ENCODE measurements at regions not wholly inside any gene's neighbourhood (a gene's known extent, or its start where the extent isn't known, plus 50 kb on each side); places are given as distances from the start of the nearest gene placed in this dataset.

GRCh38 chr7:20005081-20005480 is 212.1 kb downstream of the MACC1 start:
- no peak overlapping the region for H2AFZ ChIP-seq (ENCODE audit: low read depth, low read length)
- H3K36me3 Mint-ChIP-seq (ENCODE audit: low read depth, unreplicated experiment) = no peaks in the 10 kb centered on the region
- no peak overlapping the region for H3K4me2 ChIP-seq (ENCODE audit: low read length)
- H3K4me1 Mint-ChIP-seq (ENCODE audit: low read depth, unreplicated experiment) = no peaks in the 10 kb centered on the region
- H3K9ac ChIP-seq (ENCODE audit: low read length) = no peak overlapping the region
- H3K27ac ChIP-seq (ENCODE audit: low read depth, low read length) = no peak overlapping the region
- no peaks in the 10 kb centered on the region for H3K27me3 Mint-ChIP-seq (ENCODE audit: low read depth, unreplicated experiment)
- FAIRE-seq (no peak), DNase-seq (ENCODE audit: low read depth) (no peak)
- no peaks in the 10 kb centered on the region for H3K27me3 ChIP-seq (ENCODE audit: insufficient read depth, low read length)
- H3K27ac Mint-ChIP-seq (ENCODE audit: unreplicated experiment) = no peak overlapping the region
- H4K20me1 ChIP-seq (ENCODE audit: insufficient read depth, low read length) = no peaks in the 10 kb centered on the region
- H3K9me3 ChIP-seq (ENCODE audit: insufficient read depth, low read depth, low read length) = no peaks in the 10 kb centered on the region
- no peaks in the 10 kb centered on the region for H3K36me3 ChIP-seq (ENCODE audit: insufficient read depth, low read length)
- H3K4me3 ChIP-seq (ENCODE audit: insufficient read depth, low read depth, low read length) = no peak overlapping the region
- H3K4me1 ChIP-seq (ENCODE audit: insufficient read depth, low read length) = no peaks in the 10 kb centered on the region
- H3K9me3 Mint-ChIP-seq (ENCODE audit: unreplicated experiment) = no peaks in the 10 kb centered on the region
- H3K79me2 ChIP-seq (ENCODE audit: insufficient read depth, low read length) = no peaks in the 10 kb centered on the region
- no peak overlapping the region for H3K4me3 Mint-ChIP-seq (ENCODE audit: unreplicated experiment)
- TF ChIP-seq, protein P1, sequence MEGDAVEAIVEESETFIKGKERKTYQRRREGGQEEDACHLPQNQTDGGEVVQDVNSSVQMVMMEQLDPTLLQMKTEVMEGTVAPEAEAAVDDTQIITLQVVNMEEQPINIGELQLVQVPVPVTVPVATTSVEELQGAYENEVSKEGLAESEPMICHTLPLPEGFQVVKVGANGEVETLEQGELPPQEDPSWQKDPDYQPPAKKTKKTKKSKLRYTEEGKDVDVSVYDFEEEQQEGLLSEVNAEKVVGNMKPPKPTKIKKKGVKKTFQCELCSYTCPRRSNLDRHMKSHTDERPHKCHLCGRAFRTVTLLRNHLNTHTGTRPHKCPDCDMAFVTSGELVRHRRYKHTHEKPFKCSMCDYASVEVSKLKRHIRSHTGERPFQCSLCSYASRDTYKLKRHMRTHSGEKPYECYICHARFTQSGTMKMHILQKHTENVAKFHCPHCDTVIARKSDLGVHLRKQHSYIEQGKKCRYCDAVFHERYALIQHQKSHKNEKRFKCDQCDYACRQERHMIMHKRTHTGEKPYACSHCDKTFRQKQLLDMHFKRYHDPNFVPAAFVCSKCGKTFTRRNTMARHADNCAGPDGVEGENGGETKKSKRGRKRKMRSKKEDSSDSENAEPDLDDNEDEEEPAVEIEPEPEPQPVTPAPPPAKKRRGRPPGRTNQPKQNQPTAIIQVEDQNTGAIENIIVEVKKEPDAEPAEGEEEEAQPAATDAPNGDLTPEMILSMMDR (IDR thresholded peaks at IDR 0.05; ENCODE audit: insufficient read depth, low read depth, low read length) = no peak
- TF ChIP-seq EZH2 (IDR thresholded peaks at IDR 0.05; ENCODE audit: insufficient read depth, low read length) = no peak

DNA sequence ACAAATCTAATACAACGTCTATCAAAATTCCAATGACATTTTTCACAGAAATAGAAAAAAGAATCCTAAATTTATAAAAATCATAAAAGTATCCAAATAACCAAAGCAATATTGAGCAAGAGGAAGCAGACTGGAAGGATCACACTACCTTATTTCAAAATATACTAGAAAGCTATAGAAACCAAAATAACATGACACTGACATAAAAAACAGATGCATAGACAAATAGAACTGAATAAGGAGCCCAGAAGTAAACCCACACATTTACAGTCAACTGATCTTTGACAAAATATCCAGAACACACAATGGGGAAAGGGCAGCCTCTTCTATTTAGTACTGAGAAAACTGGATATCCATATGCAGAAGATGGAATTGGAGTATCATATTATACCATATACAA is 217.5 kb downstream of the MACC1 start:
- no peaks in the 10 kb centered on the region for H3K9me3 Mint-ChIP-seq (ENCODE audit: unreplicated experiment)
- no peaks in the 10 kb centered on the region for H3K27me3 ChIP-seq (ENCODE audit: insufficient read depth, low read length)
- H3K27ac Mint-ChIP-seq (ENCODE audit: unreplicated experiment) = no peak overlapping the region
- DNase-seq (ENCODE audit: low read depth) = no peak
- no peaks in the 10 kb centered on the region for H3K36me3 ChIP-seq (ENCODE audit: insufficient read depth, low read length)
- H3K4me3 Mint-ChIP-seq (ENCODE audit: unreplicated experiment) = no peak overlapping the region
- H2AFZ ChIP-seq (ENCODE audit: low read depth, low read length) = no peak overlapping the region
- no peaks in the 10 kb centered on the region for H3K9me3 ChIP-seq (ENCODE audit: insufficient read depth, low read depth, low read length)
- H3K4me1 Mint-ChIP-seq (ENCODE audit: low read depth, unreplicated experiment) = no peaks in the 10 kb centered on the region
- H3K4me1 ChIP-seq (ENCODE audit: insufficient read depth, low read length) = no peaks in the 10 kb centered on the region
- H3K4me3 ChIP-seq (ENCODE audit: insufficient read depth, low read depth, low read length) = no peak overlapping the region
- no peak for TF ChIP-seq EZH2 (IDR thresholded peaks at IDR 0.05; ENCODE audit: insufficient read depth, low read length)
- TF ChIP-seq, protein P1 (IDR thresholded peaks at IDR 0.05; ENCODE audit: insufficient read depth, low read depth, low read length) = no peak
- H3K79me2 ChIP-seq (ENCODE audit: insufficient read depth, low read length) = no peaks in the 10 kb centered on the region
- no peak overlapping the region for H3K27ac ChIP-seq (ENCODE audit: low read depth, low read length)
- no peak overlapping the region for H3K4me2 ChIP-seq (ENCODE audit: low read length)
- no peaks in the 10 kb centered on the region for H4K20me1 ChIP-seq (ENCODE audit: insufficient read depth, low read length)
- no peaks in the 10 kb centered on the region for H3K27me3 Mint-ChIP-seq (ENCODE audit: low read depth, unreplicated experiment)
- H3K9ac ChIP-seq (ENCODE audit: low read length) = no peak overlapping the region
- FAIRE-seq = no peak
- no peaks in the 10 kb centered on the region for H3K36me3 Mint-ChIP-seq (ENCODE audit: low read depth, unreplicated experiment)

- Mint-ChIP-seq H3K36me3 (ENCODE audit: low read depth, unreplicated experiment) (no peaks in the 10 kb centered on the region), H3K4me1 (ENCODE audit: low read depth, unreplicated experiment) (peaks cover 4% of the 10 kb centered on the region), H3K27ac (ENCODE audit: unreplicated experiment) (no peak overlapping the region), H3K9me3 (ENCODE audit: unreplicated experiment) (no peaks in the 10 kb centered on the region), H3K4me3 (ENCODE audit: unreplicated experiment) (no peak overlapping the region), H3K27me3 (ENCODE audit: low read depth, unreplicated experiment) (no peaks in the 10 kb centered on the region)
- H3K9ac ChIP-seq (ENCODE audit: low read length) = no peak overlapping the region
- no peaks in the 10 kb centered on the region for H3K4me1 ChIP-seq (ENCODE audit: insufficient read depth, low read length)
- DNase-seq (ENCODE audit: low read depth) = no peak
- no peaks in the 10 kb centered on the region for H3K79me2 ChIP-seq (ENCODE audit: insufficient read depth, low read length)
- no peaks in the 10 kb centered on the region for H4K20me1 ChIP-seq (ENCODE audit: insufficient read depth, low read length)
- no peak overlapping the region for H2AFZ ChIP-seq (ENCODE audit: low read depth, low read length)
- no peaks in the 10 kb centered on the region for H3K9me3 ChIP-seq (ENCODE audit: insufficient read depth, low read depth, low read length)
- TF ChIP-seq EZH2 (IDR thresholded peaks at IDR 0.05; ENCODE audit: insufficient read depth, low read length) = no peak
- TF ChIP-seq, protein P1 (IDR thresholded peaks at IDR 0.05; ENCODE audit: insufficient read depth, low read depth, low read length) = no peak
- H3K27ac ChIP-seq (ENCODE audit: low read depth, low read length) = no peak overlapping the region
- FAIRE-seq = peak; percentile 23
- H3K27me3 ChIP-seq (ENCODE audit: insufficient read depth, low read length) = no peaks in the 10 kb centered on the region
- no peak overlapping the region for H3K4me3 ChIP-seq (ENCODE audit: insufficient read depth, low read depth, low read length)
- no peaks in the 10 kb centered on the region for H3K36me3 ChIP-seq (ENCODE audit: insufficient read depth, low read length)
- no peak overlapping the region for H3K4me2 ChIP-seq (ENCODE audit: low read length)
These were observed 218.5 kb upstream of the TMEM196 start for GRCh38 chr7:19991936-19992335.

Data from astrocyte (in vitro differentiated cells and primary cell).